ENCODE measurements at regions not wholly inside any gene's neighbourhood (a gene's known extent, or its start where the extent isn't known, plus 50 kb on each side); places are given as distances from the start of the nearest gene placed in this dataset.

GRCh38 chr2:183260527-183260926, 136.3 kb downstream of the NUP35 start (continued):
- no peak for TF ChIP-seq POLR2AphosphoS5 (IDR thresholded peaks at IDR 0.05; ENCODE audit: low read depth, low read length)
- TF ChIP-seq FOSL1 (IDR thresholded peaks at IDR 0.05; ENCODE audit: low read depth), result no peak

GRCh38 chr2:183264890-183265535, 140.8 kb downstream of the NUP35 start:
- POLR2A ChIA-PET, result no interaction called here
- H3K4me1 ChIP-seq (ENCODE audit: control insufficient read depth in 1 of 2, insufficient read depth in 2 of 2, low read length in 2 of 2), result no peaks in the 10 kb centered on the region
- H3K4me2 ChIP-seq (ENCODE audit: low read length), result no peak overlapping the region
- H3K36me3 ChIP-seq (ENCODE audit: control insufficient read depth in 1 of 2, insufficient read depth in 2 of 2, low read length in 2 of 2), result no peaks in the 10 kb centered on the region
- H3K9me2 ChIP-seq (ENCODE audit: insufficient read depth), result no peaks in the 10 kb centered on the region
- H2AFZ ChIP-seq (ENCODE audit: low read depth, low read length, poor library complexity, severe bottlenecking), result no peak overlapping the region
- no TSS peak for BruUV-seq (replicated peaks)
- no peak overlapping the region for H3K27ac ChIP-seq (ENCODE audit: low read depth, low read length)
- TF ChIP-seq SRF (IDR thresholded peaks at IDR 0.05; ENCODE audit: low read depth) (no peak), ELF1 (IDR thresholded peaks at IDR 0.05; ENCODE audit: borderline replicate concordance, low read depth) (no peak), POLR2AphosphoS5 (IDR thresholded peaks at IDR 0.05; ENCODE audit: low read depth, low read length) (no peak), EZH2phosphoT487 (IDR thresholded peaks at IDR 0.05; ENCODE audit: borderline replicate concordance) (no peak)
- no peak overlapping the region for H3K9ac ChIP-seq (ENCODE audit: low read length)
- no peaks in the 10 kb centered on the region for H3K27me3 ChIP-seq (ENCODE audit: insufficient read depth, low read length)
- no peaks in the 10 kb centered on the region for H4K20me1 ChIP-seq (ENCODE audit: insufficient read depth)
- ATAC-seq, result no peak
- RAD21 ChIA-PET (ENCODE audit: low non-redundant PET in 1 of 2, low total read pairs in 2 of 2, uncharacterized antibody in 2 of 2, unreplicated experiment in 2 of 2), result no interaction called here
- CTCF ChIA-PET, result no interaction called here
- no peak for DNase-seq (ENCODE audit: low read depth, low spot score)
- no peaks in the 10 kb centered on the region for H3K79me2 ChIP-seq (ENCODE audit: insufficient read depth, low read length)
- H3K9me3 ChIP-seq (ENCODE audit: control insufficient read depth in 1 of 2, insufficient read depth in 1 of 2, low read depth in 1 of 2, low read length in 2 of 2), result no peaks in the 10 kb centered on the region
- intact Hi-C loops (cut with micrococcal nuclease), result no loop called here
- H3K4me3 ChIP-seq (replicated peaks in 1 of 2; ENCODE audit: low read depth in 1 of 2, low read length in 2 of 2), result no peak overlapping the region

- POLR2A ChIA-PET, result no interaction called here
- TF ChIP-seq SRF (IDR thresholded peaks at IDR 0.05; ENCODE audit: low read depth) (no peak), MAX (IDR thresholded peaks at IDR 0.05) (no peak), POLR2AphosphoS5 (IDR thresholded peaks at IDR 0.05; ENCODE audit: low read depth, low read length) (no peak), EZH2 (IDR thresholded peaks at IDR 0.05) (no peak), SIN3A (IDR thresholded peaks at IDR 0.05; ENCODE audit: low read depth) (no peak), ELF1 (IDR thresholded peaks at IDR 0.05; ENCODE audit: borderline replicate concordance, low read depth) (no peak), RAD21 (IDR thresholded peaks at IDR 0.05; ENCODE audit: low read depth) (no peak), TCF7L2 (IDR thresholded peaks at IDR 0.05; ENCODE audit: borderline replicate concordance, extremely low read depth, insufficient read depth, insufficient read length) (no peak), CTCF (IDR thresholded peaks at IDR 0.05 in 2 of 3, conservative IDR thresholded peaks at IDR 0.05 in 1 of 3; ENCODE audit: borderline replicate concordance in 1 of 3, insufficient read depth in 1 of 3, low read depth in 2 of 3, low read length in 2 of 3) (no peak), JUND (IDR thresholded peaks at IDR 0.05) (no peak)
- intact Hi-C loops (cut with micrococcal nuclease), result no loop called here
Measured at GRCh38 chr2:183267148-183267827, 143.0 kb downstream of the NUP35 start.

More at GRCh38 chr2:183267148-183267827, 143.0 kb downstream of the NUP35 start:
- BruUV-seq (replicated peaks), result no TSS peak
- ChIA-PET RAD21 (ENCODE audit: low non-redundant PET in 1 of 2, low total read pairs in 2 of 2, uncharacterized antibody in 2 of 2, unreplicated experiment in 2 of 2) (no interaction called here), CTCF (no interaction called here)
- Histone ChIP-seq H4K20me1 (ENCODE audit: insufficient read depth) (no peaks in the 10 kb centered on the region), H3K4me1 (ENCODE audit: control insufficient read depth in 1 of 2, insufficient read depth in 2 of 2, low read length in 2 of 2) (no peaks in the 10 kb centered on the region), H3K27me3 (ENCODE audit: insufficient read depth, low read length) (no peaks in the 10 kb centered on the region), H3K9me2 (ENCODE audit: insufficient read depth) (no peaks in the 10 kb centered on the region; the same call in 1 of the 2 replicates), H3K9me3 (ENCODE audit: control insufficient read depth in 1 of 2, insufficient read depth in 1 of 2, low read depth in 1 of 2, low read length in 2 of 2) (no peaks in the 10 kb centered on the region), H3K4me2 (ENCODE audit: low read length) (no peak overlapping the region), H3K4me3 (replicated peaks in 1 of 2; ENCODE audit: low read depth in 1 of 2, low read length in 2 of 2) (no peak overlapping the region), H3K9ac (ENCODE audit: low read length) (no peak overlapping the region), H2AFZ (ENCODE audit: low read depth, low read length, poor library complexity, severe bottlenecking) (no peak overlapping the region), H3K36me3 (ENCODE audit: control insufficient read depth in 1 of 2, insufficient read depth in 2 of 2, low read length in 2 of 2) (no peaks in the 10 kb centered on the region), H3K79me2 (ENCODE audit: insufficient read depth, low read length) (no peaks in the 10 kb centered on the region), H3K27ac (ENCODE audit: low read depth, low read length) (no peak overlapping the region)
- ATAC-seq (no peak), DNase-seq (ENCODE audit: low read depth, low spot score) (no peak)
